Chondrocyte (in vitro differentiated cells): ENCODE measurements at regions not wholly inside any gene's neighbourhood (a gene's known extent, or its start where the extent isn't known, plus 50 kb on each side); places are given as distances from the start of the nearest gene placed in this dataset.

Source experiments
- DNase-seq: peaks from one replicate; pipeline ENCODE4 v3.0.0; 2021; ENCODE audit warnings: mixed read lengths, low spot score
- H3K27ac Mint-ChIP-seq: one replicate; pipeline ENCODE4 v1.8.0; 2021; ENCODE audit warnings: mild to moderate bottlenecking, moderate library complexity, mixed read lengths; ENCODE audit not compliant: unreplicated experiment
- H3K27me3 Mint-ChIP-seq: 2 replicates; pipeline ENCODE4 v1.8.0; 2021; ENCODE audit warnings: low read depth, mixed read lengths
- H3K36me3 Mint-ChIP-seq: 2 replicates; pipeline ENCODE4 v1.8.0; 2021; ENCODE audit warnings: low read depth, mixed read lengths
- H3K4me1 Mint-ChIP-seq: 2 replicates; pipeline ENCODE4 v1.8.0; 2021; ENCODE audit warnings: low read depth, mild to moderate bottlenecking, mixed read lengths
- H3K4me3 Mint-ChIP-seq: one replicate; pipeline ENCODE4 v1.8.0; 2021; ENCODE audit warnings: mild to moderate bottlenecking, moderate library complexity, mixed read lengths; ENCODE audit not compliant: unreplicated experiment
- H3K9me3 Mint-ChIP-seq: 2 replicates; pipeline ENCODE4 v1.8.0; 2021; ENCODE audit warnings: low read depth, mixed read lengths
- CTCF ChIP-seq: fragments of 200-600 bp; sonication (generic); IDR thresholded peaks from 2 replicates; pipeline ENCODE4 v1.5.0; 2021; ENCODE audit warnings: antibody characterized with exemption, mild to moderate bottlenecking, moderate library complexity

- Mint-ChIP-seq H3K4me1 (no peaks in the 10 kb centered on the region), H3K36me3 (no peaks in the 10 kb centered on the region), H3K27me3 (peaks cover 33% of the 10 kb centered on the region), H3K4me3 (no peak overlapping the region), H3K27ac (no peak overlapping the region), H3K9me3 (no peaks in the 10 kb centered on the region)
- TF ChIP-seq CTCF = no peak
- peak; percentile 77 for DNase-seq
These were observed 61.2 kb upstream of the BHLHE23 start for GRCh38 chr20:63067721-63068560.

- Mint-ChIP-seq H3K4me1 (no peaks in the 10 kb centered on the region), H3K9me3 (no peaks in the 10 kb centered on the region), H3K27ac (no peak overlapping the region), H3K4me3 (no peak overlapping the region), H3K36me3 (no peaks in the 10 kb centered on the region), H3K27me3 (peaks cover 33% of the 10 kb centered on the region)
- DNase-seq = peak; percentile 79
- no peak for TF ChIP-seq CTCF
These were observed 60.5 kb upstream of the BHLHE23 start for GRCh38 chr20:63067266-63067635.

- H3K27ac Mint-ChIP-seq = no peak overlapping the region
These were observed 59.9 kb upstream of the BHLHE23 start for GRCh38 chr20:63066506-63067265.

GRCh38 chr20:63065911-63066310 is 59.1 kb upstream of the BHLHE23 start:
- Mint-ChIP-seq H3K36me3 (no peaks in the 10 kb centered on the region), H3K4me1 (no peaks in the 10 kb centered on the region), H3K27me3 (peaks cover 37% of the 10 kb centered on the region), H3K9me3 (no peaks in the 10 kb centered on the region), H3K4me3 (no peak overlapping the region), H3K27ac (no peak overlapping the region)
- peak; percentile 82 for DNase-seq
- no peak for TF ChIP-seq CTCF

More at GRCh38 chr20:63066506-63067265, 59.9 kb upstream of the BHLHE23 start:
- Mint-ChIP-seq H3K36me3 (no peaks in the 10 kb centered on the region), H3K4me3 (no peak overlapping the region), H3K4me1 (no peaks in the 10 kb centered on the region), H3K27me3 (peaks cover 36% of the 10 kb centered on the region), H3K9me3 (no peaks in the 10 kb centered on the region)
- no peak for TF ChIP-seq CTCF
- DNase-seq = peak; percentile 54
